Thoracic aorta (tissue), 2 donors: ENCODE measurements at regions not wholly inside any gene's neighbourhood (a gene's known extent, or its start where the extent isn't known, plus 50 kb on each side); places are given as distances from the start of the nearest gene placed in this dataset.

ENCODE experiments used
- ATAC-seq: fragments of 150-250 bp; one replicate; pipeline ENCODE4 v1.8.0; 2017; ENCODE audit warnings: low read depth; ENCODE audit not compliant: insufficient number of reproducible peaks, low FRiP score
- DNase-seq: peaks from one replicate; pipeline ENCODE4 v3.0.0-alpha.2; 2020; ENCODE audit warnings: low spot score
- H3K27ac ChIP-seq, 2 donors: fragments of 200-600 bp; sonication (generic); 1 replicate in 1 of 2; 2 replicates in 1 of 2; pipeline ENCODE4 v1.5.1; 2016; ENCODE audit warnings: mild to moderate bottlenecking in 2 of 2, moderate library complexity in 2 of 2
- H3K27me3 ChIP-seq: fragments of 200-600 bp; sonication (generic); replicated peaks from 2 replicates; pipeline ENCODE4 v1.6.0; 2016; ENCODE audit warnings: mild to moderate bottlenecking; ENCODE audit not compliant: insufficient read depth
- H3K36me3 ChIP-seq: fragments of 200-600 bp; sonication (generic); one replicate; pipeline ENCODE4 v1.5.1; 2016
- H3K4me1 ChIP-seq, 2 donors: fragments of 200-600 bp; sonication (generic); 1 replicate in 1 of 2; 2 replicates in 1 of 2; pipeline versions ENCODE4 v1.5.1 to v1.6.0; 2016; ENCODE audit warnings: low read depth in 2 of 2, mild to moderate bottlenecking in 1 of 2; ENCODE audit not compliant: control insufficient read depth in 1 of 2
- H3K4me3 ChIP-seq: fragments of 200-600 bp; sonication (generic); 2 replicates; pipeline ENCODE4 v1.5.1; 2016; ENCODE audit warnings: mild to moderate bottlenecking
- H3K9me3 ChIP-seq: fragments of 200-600 bp; sonication (generic); 2 replicates; pipeline ENCODE4 v1.5.1; 2016
- CTCF ChIP-seq: fragments of 200-600 bp; sonication (generic); IDR thresholded peaks from one replicate; pipeline ENCODE4 v1.5.1; 2019; ENCODE audit warnings: antibody characterized with exemption

- H3K27me3 ChIP-seq, result no peaks in the 10 kb centered on the region
- no peaks in the 10 kb centered on the region for H3K4me1 ChIP-seq
- H3K27ac ChIP-seq, result no peak overlapping the region
- H3K4me3 ChIP-seq, result no peak overlapping the region
- no peak for TF ChIP-seq CTCF
- DNase-seq (no peak), ATAC-seq (no peak)
- no peaks in the 10 kb centered on the region for H3K36me3 ChIP-seq
- H3K9me3 ChIP-seq, result no peaks in the 10 kb centered on the region
Observed at GRCh38 chr1:87898431-87898830, 569.8 kb downstream of the LMO4 start.

GRCh38 chr1:87899017-87899416 is 570.3 kb downstream of the LMO4 start:
- Histone ChIP-seq H3K4me3 (no peak overlapping the region), H3K36me3 (no peaks in the 10 kb centered on the region), H3K27ac (no peak overlapping the region), H3K4me1 (no peaks in the 10 kb centered on the region), H3K27me3 (no peaks in the 10 kb centered on the region), H3K9me3 (no peaks in the 10 kb centered on the region)
- ATAC-seq (no peak), DNase-seq (no peak)
- no peak for TF ChIP-seq CTCF

- H3K36me3 ChIP-seq, result no peaks in the 10 kb centered on the region
- no peak for TF ChIP-seq CTCF
- ATAC-seq (no peak), DNase-seq (no peak)
- H3K4me3 ChIP-seq, result no peak overlapping the region
- no peaks in the 10 kb centered on the region for H3K27me3 ChIP-seq
- H3K9me3 ChIP-seq, result no peaks in the 10 kb centered on the region
- H3K4me1 ChIP-seq, result no peaks in the 10 kb centered on the region
- no peak overlapping the region for H3K27ac ChIP-seq
Observed at GRCh38 chr1:87899746-87900145, 571.1 kb downstream of the LMO4 start.

- no peaks in the 10 kb centered on the region for H3K4me1 ChIP-seq
- ATAC-seq, result no peak
- no peak overlapping the region for H3K4me3 ChIP-seq
- no peaks in the 10 kb centered on the region for H3K27me3 ChIP-seq
- no peak for DNase-seq
- no peak for TF ChIP-seq CTCF
- H3K36me3 ChIP-seq, result no peaks in the 10 kb centered on the region
- H3K9me3 ChIP-seq, result no peaks in the 10 kb centered on the region
- no peak overlapping the region for H3K27ac ChIP-seq
Observed at GRCh38 chr1:87902830-87903229, 574.1 kb downstream of the LMO4 start.

GRCh38 chr1:87903242-87903641 is 574.6 kb downstream of the LMO4 start:
- H3K4me1 ChIP-seq, result no peaks in the 10 kb centered on the region
- no peaks in the 10 kb centered on the region for H3K36me3 ChIP-seq
- H3K9me3 ChIP-seq, result no peaks in the 10 kb centered on the region
- ATAC-seq (no peak), DNase-seq (no peak)
- no peak overlapping the region for H3K27ac ChIP-seq
- no peak overlapping the region for H3K4me3 ChIP-seq
- no peak for TF ChIP-seq CTCF
- H3K27me3 ChIP-seq, result no peaks in the 10 kb centered on the region
